HepG2 (cell line): ENCODE measurements at regions not wholly inside any gene's neighbourhood (a gene's known extent, or its start where the extent isn't known, plus 50 kb on each side); places are given as distances from the start of the nearest gene placed in this dataset.

Experiments used
- CEBPB ChIP-seq: IDR thresholded peaks from 2 replicates; pipeline ENCODE4 v1.6.1; 2011; ENCODE audit warnings: low read depth, low read length, improper control_type of control experiment, borderline replicate concordance
- DBP ChIP-seq: sonication (generic); formaldehyde crosslinking; IDR thresholded peaks from 2 replicates; pipeline ENCODE4 v1.4.0; 2020; ENCODE audit warnings: missing genetic modification reagents; ENCODE audit errors: not compliant biosample characterization
- ETS1 ChIP-seq: sonication (generic); formaldehyde crosslinking; IDR thresholded peaks from 2 replicates; pipeline ENCODE4 v1.4.0; 2020; ENCODE audit warnings: missing genetic modification reagents
- MAFK ChIP-seq, 2 experiments: IDR thresholded peaks in 1 of 2; conservative IDR thresholded peaks in 1 of 2; 2 replicates each; pipeline ENCODE4 v1.6.1; 2011; ENCODE audit warnings: improper control_type of control experiment in 2 of 2, low read length in 2 of 2
- NKX3-1 ChIP-seq: sonication (generic); formaldehyde crosslinking; IDR thresholded peaks from 2 replicates; pipeline ENCODE4 v1.5.0; 2020; ENCODE audit warnings: missing genetic modification reagents
- SKI ChIP-seq: fragments of 450-650 bp; IDR thresholded peaks from one replicate; pipeline ENCODE4 v1.6.1; 2018; ENCODE audit warnings: mild to moderate bottlenecking; ENCODE audit not compliant: partially characterized antibody
- SOX6 ChIP-seq, 2 experiments: fragments of 450-650 bp in 1 of 2; sonication (generic) in 1 of 2; formaldehyde crosslinking in 1 of 2; IDR thresholded peaks; 2 replicates each; pipeline versions ENCODE4 v1.4.0 to v1.6.1; 2017 to 2020; ENCODE audit warnings: antibody characterized with exemption in 1 of 2, mild to moderate bottlenecking in 1 of 2, missing genetic modification reagents in 1 of 2
- SP2 ChIP-seq: sonication (generic); formaldehyde crosslinking; IDR thresholded peaks from 2 replicates; pipeline ENCODE4 v1.5.1; 2020; ENCODE audit warnings: mild to moderate bottlenecking, missing genetic modification reagents
- ZBTB37 ChIP-seq: sonication (generic); formaldehyde crosslinking; IDR thresholded peaks from 2 replicates; pipeline ENCODE4 v1.4.0; 2020; ENCODE audit warnings: mild to moderate bottlenecking, missing genetic modification reagents
- ZBTB39 ChIP-seq: sonication (generic); formaldehyde crosslinking; IDR thresholded peaks from 2 replicates; pipeline ENCODE4 v1.5.0; 2020; ENCODE audit warnings: missing genetic modification reagents
- ZBTB43 ChIP-seq: sonication (generic); formaldehyde crosslinking; conservative IDR thresholded peaks from 2 replicates; pipeline ENCODE4 v1.4.0; 2020; ENCODE audit warnings: missing genetic modification reagents
- ZMYM2 ChIP-seq: sonication (generic); formaldehyde crosslinking; IDR thresholded peaks from 2 replicates; pipeline ENCODE4 v1.8.0; 2022; ENCODE audit warnings: mild to moderate bottlenecking, missing genetic modification reagents
- ZNF337 ChIP-seq: sonication (generic); formaldehyde crosslinking; IDR thresholded peaks from 2 replicates; pipeline ENCODE4 v1.5.1; 2020; ENCODE audit warnings: missing genetic modification reagents, low read depth, mild to moderate bottlenecking, borderline replicate concordance
- ZNF484 ChIP-seq: sonication (generic); formaldehyde crosslinking; IDR thresholded peaks from 2 replicates; pipeline ENCODE4 v1.5.1; 2020; ENCODE audit warnings: mild to moderate bottlenecking, low read depth, missing genetic modification reagents, borderline replicate concordance
- ZNF512 ChIP-seq: sonication (generic); formaldehyde crosslinking; IDR thresholded peaks from 2 replicates; pipeline ENCODE4 v1.4.0; 2020; ENCODE audit warnings: mild to moderate bottlenecking, missing genetic modification reagents
- ZNF597 ChIP-seq: sonication (generic); formaldehyde crosslinking; IDR thresholded peaks from 2 replicates; pipeline ENCODE4 v1.5.0; 2020; ENCODE audit warnings: missing genetic modification reagents
- ZNF616 ChIP-seq: sonication (generic); formaldehyde crosslinking; IDR thresholded peaks from 2 replicates; pipeline ENCODE4 v1.5.0; 2020; ENCODE audit warnings: low read depth, mild to moderate bottlenecking, missing genetic modification reagents
- ZNF7 ChIP-seq: IDR thresholded peaks from 2 replicates; pipeline ENCODE4 v1.6.1; 2016; ENCODE audit warnings: missing biosample characterization, missing genetic modification reagents
- ZNF746 ChIP-seq: sonication (generic); formaldehyde crosslinking; IDR thresholded peaks from 2 replicates; pipeline ENCODE4 v1.8.0; 2022; ENCODE audit warnings: mild to moderate bottlenecking, missing genetic modification reagents

GRCh38 chr6:837380-837779 is 144.4 kb upstream of the EXOC2 start (continued):
- no peak for TF ChIP-seq SOX6 (IDR thresholded peaks at IDR 0.05)
- peak; percentile 40; the same call in 1 of the 2 replicates for TF ChIP-seq SOX6 (CRISPR knock-in tag; IDR thresholded peaks at IDR 0.05)
- no peak for TF ChIP-seq ZNF337 (CRISPR knock-in tag)
- TF ChIP-seq ZBTB37 (CRISPR knock-in tag) = no peak
- no peak for TF ChIP-seq ZNF512 (CRISPR knock-in tag)
- TF ChIP-seq MAFK (conservative IDR thresholded peaks at IDR 0.05 in 1 of 2, IDR thresholded peaks at IDR 0.05 in 1 of 2; ENCODE audit: low read length in 2 of 2) = peak in 1 of 2 experiments; percentile 39; a peak in 1 of 4 replicates
- no peak for TF ChIP-seq ZNF616 (CRISPR knock-in tag)
- no peak for TF ChIP-seq ETS1 (CRISPR knock-in tag)
- TF ChIP-seq SKI = no peak
- no peak for TF ChIP-seq ZNF7
- no peak for TF ChIP-seq ZNF484 (CRISPR knock-in tag)
- TF ChIP-seq ZMYM2 (CRISPR knock-in tag) = no peak
- peak; percentile 93 for TF ChIP-seq CEBPB
- no peak for TF ChIP-seq DBP
- no peak for TF ChIP-seq ZBTB39 (CRISPR knock-in tag)
- no peak for TF ChIP-seq SP2 (CRISPR knock-in tag)
- TF ChIP-seq ZBTB43 (CRISPR knock-in tag) = no peak
- no peak for TF ChIP-seq ZNF746 (CRISPR knock-in tag)
- TF ChIP-seq ZNF597 (CRISPR knock-in tag) = no peak
- no peak for TF ChIP-seq NKX3-1
